Panc1 (cell line): ENCODE measurements at regions not wholly inside any gene's neighbourhood (a gene's known extent, or its start where the extent isn't known, plus 50 kb on each side); places are given as distances from the start of the nearest gene placed in this dataset.

Experiments
- POLR2AphosphoS5 ChIP-seq: IDR thresholded peaks from 2 replicates; pipeline ENCODE4 v1.6.1; 2012; ENCODE audit warnings: mild to moderate bottlenecking, low read depth, low read length, moderate library complexity
- REST ChIP-seq, 2 experiments: IDR thresholded peaks; 2 replicates each; pipeline ENCODE4 v1.6.1; 2011 to 2012; ENCODE audit warnings: low read depth in 2 of 2, control low read depth in 1 of 2, low read length in 1 of 2, mild to moderate bottlenecking in 1 of 2, moderate library complexity in 1 of 2; ENCODE audit not compliant: insufficient read depth in 1 of 2
- SIN3A ChIP-seq: IDR thresholded peaks from 2 replicates; pipeline ENCODE4 v1.6.1; 2012; ENCODE audit warnings: low read depth, mild to moderate bottlenecking, low read length, moderate library complexity, borderline replicate concordance; ENCODE audit not compliant: insufficient read depth
- TF ChIP-seq, protein P1 (sequence below): fragments of 450-650 bp; IDR thresholded peaks from 2 replicates; pipeline ENCODE4 v1.5.1; 2017; ENCODE audit warnings: mild to moderate bottlenecking

- TF ChIP-seq, protein P1, sequence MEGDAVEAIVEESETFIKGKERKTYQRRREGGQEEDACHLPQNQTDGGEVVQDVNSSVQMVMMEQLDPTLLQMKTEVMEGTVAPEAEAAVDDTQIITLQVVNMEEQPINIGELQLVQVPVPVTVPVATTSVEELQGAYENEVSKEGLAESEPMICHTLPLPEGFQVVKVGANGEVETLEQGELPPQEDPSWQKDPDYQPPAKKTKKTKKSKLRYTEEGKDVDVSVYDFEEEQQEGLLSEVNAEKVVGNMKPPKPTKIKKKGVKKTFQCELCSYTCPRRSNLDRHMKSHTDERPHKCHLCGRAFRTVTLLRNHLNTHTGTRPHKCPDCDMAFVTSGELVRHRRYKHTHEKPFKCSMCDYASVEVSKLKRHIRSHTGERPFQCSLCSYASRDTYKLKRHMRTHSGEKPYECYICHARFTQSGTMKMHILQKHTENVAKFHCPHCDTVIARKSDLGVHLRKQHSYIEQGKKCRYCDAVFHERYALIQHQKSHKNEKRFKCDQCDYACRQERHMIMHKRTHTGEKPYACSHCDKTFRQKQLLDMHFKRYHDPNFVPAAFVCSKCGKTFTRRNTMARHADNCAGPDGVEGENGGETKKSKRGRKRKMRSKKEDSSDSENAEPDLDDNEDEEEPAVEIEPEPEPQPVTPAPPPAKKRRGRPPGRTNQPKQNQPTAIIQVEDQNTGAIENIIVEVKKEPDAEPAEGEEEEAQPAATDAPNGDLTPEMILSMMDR = no peak
- TF ChIP-seq REST (IDR thresholded peaks at IDR 0.05; ENCODE audit: insufficient read depth in 1 of 2, low read depth in 2 of 2, low read length in 1 of 2) (no peak), SIN3A (no peak), POLR2AphosphoS5 (no peak)
Measured at GRCh38 chr5:62154758-62155157, 151.2 kb upstream of the KIF2A start.
